ENCODE measurements at regions not wholly inside any gene's neighbourhood (a gene's known extent, or its start where the extent isn't known, plus 50 kb on each side); places are given as distances from the start of the nearest gene placed in this dataset.

DNA sequence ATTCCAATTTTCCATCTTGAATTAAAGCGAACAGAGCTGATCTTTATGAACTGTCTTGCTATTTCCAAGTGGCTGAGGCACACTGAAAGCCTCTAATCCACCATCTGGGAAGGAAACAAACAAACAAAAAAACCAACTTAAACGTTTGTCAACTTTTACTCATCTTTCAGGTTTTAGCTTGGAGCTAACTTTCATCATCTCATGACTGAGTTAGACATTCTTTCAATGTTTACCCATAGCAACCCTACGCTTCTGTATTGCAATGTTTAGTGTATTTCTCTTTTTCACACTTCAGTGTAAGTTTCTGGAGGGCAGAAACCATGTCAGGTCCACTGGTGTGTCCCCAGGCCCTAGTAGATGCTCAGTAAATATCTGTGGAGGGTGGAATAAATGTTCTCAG lies 343.8 kb downstream of the GBA3 start:
- no peak for TF ChIP-seq CHD2 (IDR thresholded peaks at IDR 0.05; ENCODE audit: low read depth, low read length)
- no peak for TF ChIP-seq ZNF830 (CRISPR knock-in tag; IDR thresholded peaks at IDR 0.05)
- TF ChIP-seq EZH2 (IDR thresholded peaks at IDR 0.05; ENCODE audit: borderline replicate concordance, low read depth, low read length), result no peak
- TF ChIP-seq, protein P1, sequence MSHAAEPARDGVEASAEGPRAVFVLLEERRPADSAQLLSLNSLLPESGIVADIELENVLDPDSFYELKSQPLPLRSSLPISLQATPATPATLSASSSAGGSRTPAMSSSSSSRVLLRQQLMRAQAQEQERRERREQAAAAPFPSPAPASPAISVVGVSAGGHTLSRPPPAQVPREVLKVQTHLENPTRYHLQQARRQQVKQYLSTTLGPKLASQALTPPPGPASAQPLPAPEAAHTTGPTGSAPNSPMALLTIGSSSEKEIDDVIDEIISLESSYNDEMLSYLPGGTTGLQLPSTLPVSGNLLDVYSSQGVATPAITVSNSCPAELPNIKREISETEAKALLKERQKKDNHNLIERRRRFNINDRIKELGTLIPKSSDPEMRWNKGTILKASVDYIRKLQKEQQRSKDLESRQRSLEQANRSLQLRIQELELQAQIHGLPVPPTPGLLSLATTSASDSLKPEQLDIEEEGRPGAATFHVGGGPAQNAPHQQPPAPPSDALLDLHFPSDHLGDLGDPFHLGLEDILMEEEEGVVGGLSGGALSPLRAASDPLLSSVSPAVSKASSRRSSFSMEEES (CRISPR knock-in tag; IDR thresholded peaks at IDR 0.05), result no peak
- TF ChIP-seq FOXK2 (conservative IDR thresholded peaks at IDR 0.05 in 1 of 2, IDR thresholded peaks at IDR 0.05 in 1 of 2; ENCODE audit: low read depth in 2 of 2), result no peak
- TF ChIP-seq, protein P2, sequence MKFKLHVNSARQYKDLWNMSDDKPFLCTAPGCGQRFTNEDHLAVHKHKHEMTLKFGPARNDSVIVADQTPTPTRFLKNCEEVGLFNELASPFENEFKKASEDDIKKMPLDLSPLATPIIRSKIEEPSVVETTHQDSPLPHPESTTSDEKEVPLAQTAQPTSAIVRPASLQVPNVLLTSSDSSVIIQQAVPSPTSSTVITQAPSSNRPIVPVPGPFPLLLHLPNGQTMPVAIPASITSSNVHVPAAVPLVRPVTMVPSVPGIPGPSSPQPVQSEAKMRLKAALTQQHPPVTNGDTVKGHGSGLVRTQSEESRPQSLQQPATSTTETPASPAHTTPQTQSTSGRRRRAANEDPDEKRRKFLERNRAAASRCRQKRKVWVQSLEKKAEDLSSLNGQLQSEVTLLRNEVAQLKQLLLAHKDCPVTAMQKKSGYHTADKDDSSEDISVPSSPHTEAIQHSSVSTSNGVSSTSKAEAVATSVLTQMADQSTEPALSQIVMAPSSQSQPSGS (CRISPR knock-in tag; IDR thresholded peaks at IDR 0.05), result no peak
- TF ChIP-seq ZNF239 (CRISPR knock-in tag; IDR thresholded peaks at IDR 0.05), result no peak
- no peak for TF ChIP-seq ZNF316 (IDR thresholded peaks at IDR 0.05)
- TF ChIP-seq, protein P3, sequence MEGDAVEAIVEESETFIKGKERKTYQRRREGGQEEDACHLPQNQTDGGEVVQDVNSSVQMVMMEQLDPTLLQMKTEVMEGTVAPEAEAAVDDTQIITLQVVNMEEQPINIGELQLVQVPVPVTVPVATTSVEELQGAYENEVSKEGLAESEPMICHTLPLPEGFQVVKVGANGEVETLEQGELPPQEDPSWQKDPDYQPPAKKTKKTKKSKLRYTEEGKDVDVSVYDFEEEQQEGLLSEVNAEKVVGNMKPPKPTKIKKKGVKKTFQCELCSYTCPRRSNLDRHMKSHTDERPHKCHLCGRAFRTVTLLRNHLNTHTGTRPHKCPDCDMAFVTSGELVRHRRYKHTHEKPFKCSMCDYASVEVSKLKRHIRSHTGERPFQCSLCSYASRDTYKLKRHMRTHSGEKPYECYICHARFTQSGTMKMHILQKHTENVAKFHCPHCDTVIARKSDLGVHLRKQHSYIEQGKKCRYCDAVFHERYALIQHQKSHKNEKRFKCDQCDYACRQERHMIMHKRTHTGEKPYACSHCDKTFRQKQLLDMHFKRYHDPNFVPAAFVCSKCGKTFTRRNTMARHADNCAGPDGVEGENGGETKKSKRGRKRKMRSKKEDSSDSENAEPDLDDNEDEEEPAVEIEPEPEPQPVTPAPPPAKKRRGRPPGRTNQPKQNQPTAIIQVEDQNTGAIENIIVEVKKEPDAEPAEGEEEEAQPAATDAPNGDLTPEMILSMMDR (IDR thresholded peaks at IDR 0.05 in 2 of 3, conservative IDR thresholded peaks at IDR 0.05 in 1 of 3; ENCODE audit: insufficient read depth in 2 of 3, low read depth in 1 of 3, low read length in 3 of 3), result no peak
- TF ChIP-seq GABPA (tag; conservative IDR thresholded peaks at IDR 0.05; ENCODE audit: low read depth), result no peak
- TF ChIP-seq KLF16 (IDR thresholded peaks at IDR 0.05), result no peak
- no peak for TF ChIP-seq POLR2AphosphoS5 (IDR thresholded peaks at IDR 0.05; ENCODE audit: control insufficient read depth, insufficient read depth, low read depth, low read length)

Data from K562 (cell line).